Fibroblast of villous mesenchyme (primary cell): ENCODE measurements at regions not wholly inside any gene's neighbourhood (a gene's known extent, or its start where the extent isn't known, plus 50 kb on each side); places are given as distances from the start of the nearest gene placed in this dataset.

Experiments used
- DNase-seq: peaks from one replicate; pipeline ENCODE4 v3.0.0-alpha.2; 2010; ENCODE audit warnings: low read depth
- H3K4me3 ChIP-seq: 2 replicates; pipeline ENCODE4 v1.5.1; 2011; ENCODE audit warnings: low read depth, mild to moderate bottlenecking, low read length
- TF ChIP-seq, protein P1 (sequence below): IDR thresholded peaks from 2 replicates; pipeline ENCODE4 v1.5.1; 2012; ENCODE audit warnings: low read depth, mild to moderate bottlenecking, low read length; ENCODE audit not compliant: insufficient read depth

DNA sequence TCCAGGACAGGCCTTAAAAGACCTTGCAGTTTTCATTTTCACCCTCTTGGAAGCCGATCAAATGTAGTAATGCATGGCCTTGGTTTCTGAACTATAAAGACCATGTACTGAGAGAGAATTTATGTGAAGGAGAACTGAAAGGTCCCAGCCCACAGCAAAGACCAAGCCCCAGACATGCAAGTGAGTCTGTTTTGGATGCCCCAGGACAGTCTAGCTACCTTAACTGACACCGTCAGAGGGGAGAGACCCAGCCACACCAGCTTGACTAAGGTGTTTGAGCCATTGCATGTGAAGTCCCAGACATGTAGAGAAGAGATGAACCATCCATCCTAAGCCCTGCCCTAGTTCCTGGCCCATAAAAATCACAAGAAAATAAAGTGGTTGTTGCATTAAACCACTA lies 316.8 kb upstream of the GATB start:
- H3K4me3 ChIP-seq, result no peak overlapping the region
- DNase-seq, result no peak
- TF ChIP-seq, protein P1, sequence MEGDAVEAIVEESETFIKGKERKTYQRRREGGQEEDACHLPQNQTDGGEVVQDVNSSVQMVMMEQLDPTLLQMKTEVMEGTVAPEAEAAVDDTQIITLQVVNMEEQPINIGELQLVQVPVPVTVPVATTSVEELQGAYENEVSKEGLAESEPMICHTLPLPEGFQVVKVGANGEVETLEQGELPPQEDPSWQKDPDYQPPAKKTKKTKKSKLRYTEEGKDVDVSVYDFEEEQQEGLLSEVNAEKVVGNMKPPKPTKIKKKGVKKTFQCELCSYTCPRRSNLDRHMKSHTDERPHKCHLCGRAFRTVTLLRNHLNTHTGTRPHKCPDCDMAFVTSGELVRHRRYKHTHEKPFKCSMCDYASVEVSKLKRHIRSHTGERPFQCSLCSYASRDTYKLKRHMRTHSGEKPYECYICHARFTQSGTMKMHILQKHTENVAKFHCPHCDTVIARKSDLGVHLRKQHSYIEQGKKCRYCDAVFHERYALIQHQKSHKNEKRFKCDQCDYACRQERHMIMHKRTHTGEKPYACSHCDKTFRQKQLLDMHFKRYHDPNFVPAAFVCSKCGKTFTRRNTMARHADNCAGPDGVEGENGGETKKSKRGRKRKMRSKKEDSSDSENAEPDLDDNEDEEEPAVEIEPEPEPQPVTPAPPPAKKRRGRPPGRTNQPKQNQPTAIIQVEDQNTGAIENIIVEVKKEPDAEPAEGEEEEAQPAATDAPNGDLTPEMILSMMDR, result no peak

DNA sequence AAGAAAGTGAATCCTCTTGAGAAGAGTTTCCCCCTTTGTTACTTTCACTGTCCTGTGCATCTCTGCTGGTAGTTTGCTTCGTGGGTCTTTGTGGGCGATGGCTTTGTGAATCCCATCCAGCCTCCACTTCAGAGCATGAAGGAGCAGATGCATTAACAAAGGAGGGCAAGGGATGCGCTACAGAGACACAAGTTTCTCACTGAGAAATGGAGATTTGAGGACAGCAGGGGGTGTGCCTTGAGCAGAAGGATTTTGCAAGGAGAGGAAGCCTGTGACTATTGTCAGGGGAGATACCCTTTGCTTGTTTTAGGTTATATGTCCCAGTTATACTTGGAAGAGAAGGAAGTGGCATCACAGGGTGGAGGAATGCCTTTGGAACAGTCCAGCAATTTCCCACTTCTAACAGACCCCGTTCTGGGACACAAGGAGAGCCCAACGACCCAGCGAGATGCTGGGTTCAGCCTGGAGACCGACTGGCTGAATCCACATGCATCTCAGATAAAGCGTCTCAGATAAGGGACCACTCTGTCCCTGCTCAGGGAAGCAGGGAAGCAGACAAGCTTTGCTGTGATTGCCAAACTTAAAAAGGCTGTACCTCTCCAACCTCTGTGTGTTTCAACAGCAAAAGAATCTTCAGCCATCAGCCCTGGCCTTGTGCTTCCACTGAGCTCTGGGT lies 314.6 kb upstream of the GATB start:
- TF ChIP-seq, protein P1, result no peak
- DNase-seq, result no peak
- no peak overlapping the region for H3K4me3 ChIP-seq

DNA sequence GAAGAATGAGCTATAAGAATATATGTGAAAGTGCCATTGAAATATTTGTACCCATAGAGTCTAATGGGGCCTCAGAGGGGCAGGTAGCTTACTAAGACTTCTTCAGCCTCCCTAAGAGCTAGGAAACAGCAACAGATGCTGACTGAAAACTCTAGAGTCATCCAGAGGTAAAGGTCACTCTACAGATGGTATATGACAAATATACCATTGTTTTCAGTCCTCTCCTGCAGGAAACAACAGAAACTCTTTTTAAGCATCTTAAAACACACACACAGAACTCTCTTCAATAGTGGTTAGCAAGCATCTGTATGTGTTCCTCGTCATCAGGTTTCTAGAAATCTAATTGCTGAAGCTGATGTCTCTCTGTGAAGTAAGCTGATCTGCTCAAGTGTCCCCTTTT lies 313.8 kb upstream of the GATB start:
- TF ChIP-seq, protein P1, result no peak
- no peak for DNase-seq
- H3K4me3 ChIP-seq, result no peak overlapping the region

DNA sequence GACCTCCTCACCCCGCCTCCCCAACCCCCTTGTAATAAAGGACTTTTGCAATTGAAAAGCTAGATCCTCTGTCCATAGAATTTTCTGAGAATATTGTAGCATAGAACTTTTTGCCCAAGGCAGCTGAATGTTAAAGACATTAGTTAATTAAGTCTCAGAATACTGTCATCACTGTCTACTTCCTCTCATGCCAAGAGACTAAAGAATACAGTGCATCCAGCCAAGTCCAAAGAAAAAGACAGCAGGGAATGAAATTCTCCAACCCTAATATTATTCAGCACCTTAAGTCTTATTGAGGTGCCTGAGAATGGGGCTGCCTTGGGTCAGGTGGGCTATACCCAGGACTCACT lies 313.3 kb upstream of the GATB start:
- no peak for DNase-seq
- TF ChIP-seq, protein P1, result no peak
- no peak overlapping the region for H3K4me3 ChIP-seq

DNA sequence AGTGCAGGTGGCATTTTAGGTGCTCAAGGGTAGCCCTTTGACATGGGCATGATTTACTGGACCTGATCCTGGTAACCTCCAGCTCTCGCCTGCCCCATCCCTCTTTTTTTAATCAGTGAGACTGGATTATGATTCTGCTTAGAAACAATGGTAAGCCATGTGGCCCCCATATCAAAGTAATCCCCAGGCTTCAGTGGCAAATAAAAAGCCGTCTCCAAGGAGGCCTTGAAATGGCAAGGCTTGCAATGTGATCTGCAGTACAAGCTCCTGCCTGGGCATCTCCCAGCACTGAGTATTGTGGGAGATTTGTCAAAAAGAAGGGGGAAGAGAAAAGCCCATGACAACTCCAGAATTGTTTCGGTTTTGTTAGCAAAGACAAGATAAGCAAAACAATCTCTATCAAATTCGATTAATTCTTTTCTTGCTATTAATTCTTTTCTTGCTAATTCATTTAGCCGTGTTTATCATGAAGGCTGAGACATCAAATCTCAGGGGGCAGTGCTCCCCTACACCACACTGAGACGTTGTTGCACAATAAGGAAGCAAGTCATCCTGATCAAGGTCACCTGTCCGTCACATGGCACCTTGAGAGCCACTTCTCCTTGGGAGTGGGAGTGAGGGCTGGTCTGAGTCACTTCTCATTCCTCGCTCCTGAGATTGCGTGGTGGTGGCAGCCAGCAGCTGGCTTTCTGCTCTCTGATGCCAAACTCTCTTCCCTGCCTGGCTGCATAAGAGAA lies 312.7 kb upstream of the GATB start:
- TF ChIP-seq, protein P1, result no peak
- H3K4me3 ChIP-seq, result no peak overlapping the region
- DNase-seq, result no peak

DNA sequence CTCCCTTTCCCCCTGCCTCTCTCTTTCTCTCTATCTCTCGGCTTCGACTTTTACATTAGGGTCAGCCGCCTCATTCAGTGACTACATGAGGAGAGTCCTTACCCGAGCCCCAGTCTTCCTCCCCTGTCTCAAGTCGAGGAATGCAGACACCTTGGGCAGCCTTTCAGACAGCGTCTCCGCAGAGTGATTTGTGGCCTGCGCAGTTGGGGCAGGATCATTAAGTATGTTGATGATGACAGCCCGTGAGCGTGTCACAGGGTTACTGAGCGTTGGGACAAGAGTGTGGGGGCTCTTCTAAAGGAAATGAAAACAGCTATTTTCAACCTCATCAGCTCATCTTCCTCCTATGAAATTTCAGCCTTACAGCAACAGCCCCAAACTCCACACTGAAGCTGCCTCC lies 312.1 kb upstream of the GATB start:
- DNase-seq, result no peak
- H3K4me3 ChIP-seq, result no peak overlapping the region
- TF ChIP-seq, protein P1, result no peak
